K562 (cell line): ENCODE measurements at regions not wholly inside any gene's neighbourhood (a gene's known extent, or its start where the extent isn't known, plus 50 kb on each side); places are given as distances from the start of the nearest gene placed in this dataset.

Experiments used
- ATAC-seq: fragments of 200-7000 bp; cut with Tn5 transposase; 3 replicates; pipeline ENCODE4 v1.9.1; 2020; ENCODE audit warnings: moderate library complexity
- BruUV-seq: library from RNA; stranded (reverse); fragments of 400-500 nt; replicated peaks from 2 replicates; lab custom pipeline; 2021; lab: Mats Ljungman, UMichigan
- CTCF ChIA-PET: fragments of 300-600 bp; formaldehyde crosslinking; extraction: SDS; loops from one replicate; lab custom pipeline; 2021; ENCODE audit warnings: low intra/inter-chr PET ratio; lab: Yijun Ruan, JAX
- POLR2A ChIA-PET: fragments of 300-600, 350-650 bp; sonication (Branson Sonifier 250); formaldehyde crosslinking; extraction: SDS; loops from one replicate; lab custom pipeline; 2021; ENCODE audit warnings: antibody characterized with exemption, inconsistent platforms; lab: Yijun Ruan, JAX
- DNase-seq, 4 experiments: peaks; one replicate each; pipeline versions ENCODE4 v3.0.0 to v3.0.0-alpha.2; 2011 to 2018; ENCODE audit warnings: low spot score in 3 of 4, mixed read lengths in 3 of 4; ENCODE audit errors: extremely low read depth in 1 of 4
- FAIRE-seq: peaks from 2 replicates; lab custom pipeline; 2011; peaks lifted over from hg19 to GRCh38; lab: Jason Lieb, UNC
- H2AFZ ChIP-seq: 2 replicates; pipeline ENCODE4 v1.6.0; 2011; ENCODE audit warnings: low read depth, low read length, control low read depth, inconsistent platforms
- H3K27ac ChIP-seq: fragments of 200-600 bp; 3 replicates; pipeline ENCODE4 v1.8.0; 2011; ENCODE audit warnings: low read depth, mild to moderate bottlenecking, control low read depth, inconsistent platforms, low read length, moderate library complexity, mixed read lengths; ENCODE audit errors: extremely low read depth
- H3K27me3 ChIP-seq, 2 experiments: fragments of 300-600 bp in 1 of 2; 2 replicates in 1 of 2; 3 replicates in 1 of 2; pipeline versions ENCODE4 v1.6.0 to v1.8.0; 2011; ENCODE audit warnings: inconsistent platforms in 2 of 2, low read length in 2 of 2, mild to moderate bottlenecking in 1 of 2, mixed read lengths in 1 of 2, moderate library complexity in 1 of 2; ENCODE audit not compliant: control insufficient read depth in 2 of 2, insufficient read depth in 2 of 2
- H3K36me3 ChIP-seq: fragments of 300-600 bp; 3 replicates; pipeline ENCODE4 v1.8.0; 2011; ENCODE audit warnings: mild to moderate bottlenecking, low read length, inconsistent platforms; ENCODE audit not compliant: control insufficient read depth, insufficient read depth
- H3K4me1 ChIP-seq, 2 experiments: fragments of 200-600 bp in 1 of 2; replicated peaks in 1 of 2; 2 replicates in 1 of 2; 3 replicates in 1 of 2; pipeline versions ENCODE4 v1.5.1 to v1.8.0; 2011; ENCODE audit warnings: inconsistent platforms in 2 of 2, low read length in 2 of 2, mild to moderate bottlenecking in 1 of 2, mixed read lengths in 1 of 2, moderate library complexity in 1 of 2; ENCODE audit not compliant: control insufficient read depth in 2 of 2, insufficient read depth in 2 of 2
- H3K4me2 ChIP-seq: 2 replicates; pipeline ENCODE4 v1.6.1; 2011; ENCODE audit warnings: low read length, control low read depth, inconsistent platforms, mixed read lengths; ENCODE audit not compliant: insufficient read depth
- H3K4me3 ChIP-seq: fragments of 200-600 bp; sonication (generic), shearing (Covaris generic); 2 replicates; pipeline ENCODE4 v1.5.1; 2016; ENCODE audit warnings: control low read depth, inconsistent platforms
- H3K79me2 ChIP-seq: fragments of 200-600 bp; 3 replicates; pipeline ENCODE4 v1.8.0; 2011; ENCODE audit warnings: low read length, inconsistent platforms; ENCODE audit not compliant: control insufficient read depth, insufficient read depth
- H3K9ac ChIP-seq, 2 experiments: 2 replicates each; pipeline versions ENCODE4 v1.6.0 to v1.6.1; 2011; ENCODE audit warnings: low read depth in 2 of 2, low read length in 2 of 2, control low read depth in 1 of 2, inconsistent platforms in 1 of 2, mild to moderate bottlenecking in 1 of 2, mixed read lengths in 1 of 2; ENCODE audit not compliant: insufficient read depth in 1 of 2
- H3K9me1 ChIP-seq: one replicate; pipeline ENCODE4 v1.6.0; 2011; ENCODE audit warnings: inconsistent platforms, mild to moderate bottlenecking, low read length, moderate library complexity; ENCODE audit not compliant: control insufficient read depth, insufficient read depth
- H3K9me3 ChIP-seq: replicated peaks from 2 replicates; pipeline ENCODE4 v1.5.1; 2011; ENCODE audit warnings: low read depth, low read length, inconsistent platforms; ENCODE audit not compliant: control insufficient read depth, insufficient read depth
- H4K20me1 ChIP-seq: replicated peaks from 2 replicates; pipeline ENCODE4 v1.6.1; 2011; ENCODE audit warnings: low read length, inconsistent platforms, mixed read lengths; ENCODE audit not compliant: control insufficient read depth, insufficient read depth
- ATF2 ChIP-seq: sonication (generic); formaldehyde crosslinking; IDR thresholded peaks from 2 replicates; pipeline ENCODE4 v1.8.1; 2022; ENCODE audit warnings: missing genetic modification reagents
- DDX20 ChIP-seq: fragments of 450-650 bp; IDR thresholded peaks from 2 replicates; pipeline ENCODE4 v1.6.1; 2016; ENCODE audit warnings: missing genetic modification characterization, low read depth, mild to moderate bottlenecking, missing compliant biosample characterization, moderate library complexity
- ETV1 ChIP-seq: fragments of 450-650 bp; conservative IDR thresholded peaks from 2 replicates; pipeline ENCODE4 v1.6.1; 2016; ENCODE audit warnings: missing genetic modification characterization, control low read depth, low read depth, missing compliant biosample characterization
- FOXP1 ChIP-seq: sonication (generic); formaldehyde crosslinking; IDR thresholded peaks from 2 replicates; pipeline ENCODE4 v1.8.0; 2022; ENCODE audit warnings: mild to moderate bottlenecking, missing genetic modification reagents
- ILK ChIP-seq: fragments of 450-650 bp; IDR thresholded peaks from 2 replicates; pipeline ENCODE4 v1.6.1; 2016; ENCODE audit warnings: missing genetic modification characterization, low read depth, mild to moderate bottlenecking, missing compliant biosample characterization, moderate library complexity, borderline replicate concordance
- MLX ChIP-seq, 2 experiments: fragments of 450-650 bp in 1 of 2; sonication (generic) in 1 of 2; formaldehyde crosslinking; conservative IDR thresholded peaks; 2 replicates each; pipeline versions ENCODE4 v1.4.0 to v1.8.1; 2020 to 2022; ENCODE audit warnings: mild to moderate bottlenecking in 1 of 2, missing genetic modification reagents in 1 of 2
- NFIC ChIP-seq: fragments of 450-650 bp; IDR thresholded peaks from 2 replicates; pipeline ENCODE4 v1.6.1; 2017; ENCODE audit warnings: mild to moderate bottlenecking, inconsistent platforms
- PRPF4 ChIP-seq: fragments of 200-400 bp; formaldehyde crosslinking; IDR thresholded peaks from one replicate; pipeline ENCODE4 v1.6.1; 2017; ENCODE audit warnings: low read length, low read depth, mild to moderate bottlenecking; ENCODE audit not compliant: insufficient read depth, poor library complexity, severe bottlenecking
- RFX5 ChIP-seq: IDR thresholded peaks from 2 replicates; pipeline ENCODE4 v1.6.1; 2011; ENCODE audit warnings: low read depth, mild to moderate bottlenecking, improper control_type of control experiment, low read length
- ZNF76 ChIP-seq: fragments of 250-450 bp; sonication (Bioruptor Pico); IDR thresholded peaks from 2 replicates; pipeline ENCODE4 v1.4.0; 2020; ENCODE audit warnings: mild to moderate bottlenecking, moderate library complexity, borderline replicate concordance
- ZNF830 ChIP-seq: fragments of 250-450 bp; sonication (Bioruptor Pico); IDR thresholded peaks from 2 replicates; pipeline ENCODE4 v1.5.0; 2021; ENCODE audit warnings: mild to moderate bottlenecking
- WGBS: fragments of 100-300 bp; shearing (Covaris generic); methylation state at CpG from one replicate; pipeline ENCODE4 v1.1.6; 2016; ENCODE audit warnings: low coverage, mixed read lengths; ENCODE audit not compliant: insufficient coverage; ENCODE audit errors: missing lambda C conversion rate; 5-methylcytosine and 5-hydroxymethylcytosine counted together
- in situ Hi-C: fragments of 300-500 bp; cut with MboI; formaldehyde crosslinking; loops from 4 replicates; pipeline ENCODE4 v1.15.0; 2018; ENCODE audit warnings: inconsistent platforms, mixed read lengths
- intact Hi-C: fragments of 100-400 bp; cut with micrococcal nuclease; formaldehyde crosslinking; loops from 2 replicates; pipeline ENCODE4 v1.14.2; 2022
- TF ChIP-seq, protein P1 (sequence below): sonication (generic); formaldehyde crosslinking; IDR thresholded peaks from 2 replicates; pipeline ENCODE4 v1.8.0; 2022; ENCODE audit warnings: mild to moderate bottlenecking, missing genetic modification reagents
- TF ChIP-seq, protein P2 (sequence below): fragments of 450-650 bp; IDR thresholded peaks from 2 replicates; pipeline ENCODE4 v1.6.1; 2018; ENCODE audit not compliant: partially characterized antibody

GRCh38 chr13:72346716-72347115 is 380.7 kb downstream of the MZT1 start:
- BruUV-seq = no TSS peak
- ChIA-PET CTCF (no interaction called here), POLR2A (no interaction called here)
- Histone ChIP-seq H3K9ac (no peak overlapping the region), H3K79me2 (no peaks in the 10 kb centered on the region), H3K27me3 (no peaks in the 10 kb centered on the region), H3K9me1 (no peaks in the 10 kb centered on the region), H4K20me1 (no peaks in the 10 kb centered on the region), H3K4me2 (no peak overlapping the region), H3K36me3 (no peaks in the 10 kb centered on the region), H2AFZ (no peak overlapping the region), H3K9me3 (no peaks in the 10 kb centered on the region), H3K4me1 (no peaks in the 10 kb centered on the region), H3K27ac (no peak overlapping the region), H3K4me3 (no peak overlapping the region)
- ATAC-seq (no peak), FAIRE-seq (no peak), DNase-seq (no peak)
- intact Hi-C loops = no loop called here
- WGBS = 4% methylated on average over 5 of the region's 5 CpGs
- in situ Hi-C loops = no loop called here
- TF ChIP-seq, protein P1, sequence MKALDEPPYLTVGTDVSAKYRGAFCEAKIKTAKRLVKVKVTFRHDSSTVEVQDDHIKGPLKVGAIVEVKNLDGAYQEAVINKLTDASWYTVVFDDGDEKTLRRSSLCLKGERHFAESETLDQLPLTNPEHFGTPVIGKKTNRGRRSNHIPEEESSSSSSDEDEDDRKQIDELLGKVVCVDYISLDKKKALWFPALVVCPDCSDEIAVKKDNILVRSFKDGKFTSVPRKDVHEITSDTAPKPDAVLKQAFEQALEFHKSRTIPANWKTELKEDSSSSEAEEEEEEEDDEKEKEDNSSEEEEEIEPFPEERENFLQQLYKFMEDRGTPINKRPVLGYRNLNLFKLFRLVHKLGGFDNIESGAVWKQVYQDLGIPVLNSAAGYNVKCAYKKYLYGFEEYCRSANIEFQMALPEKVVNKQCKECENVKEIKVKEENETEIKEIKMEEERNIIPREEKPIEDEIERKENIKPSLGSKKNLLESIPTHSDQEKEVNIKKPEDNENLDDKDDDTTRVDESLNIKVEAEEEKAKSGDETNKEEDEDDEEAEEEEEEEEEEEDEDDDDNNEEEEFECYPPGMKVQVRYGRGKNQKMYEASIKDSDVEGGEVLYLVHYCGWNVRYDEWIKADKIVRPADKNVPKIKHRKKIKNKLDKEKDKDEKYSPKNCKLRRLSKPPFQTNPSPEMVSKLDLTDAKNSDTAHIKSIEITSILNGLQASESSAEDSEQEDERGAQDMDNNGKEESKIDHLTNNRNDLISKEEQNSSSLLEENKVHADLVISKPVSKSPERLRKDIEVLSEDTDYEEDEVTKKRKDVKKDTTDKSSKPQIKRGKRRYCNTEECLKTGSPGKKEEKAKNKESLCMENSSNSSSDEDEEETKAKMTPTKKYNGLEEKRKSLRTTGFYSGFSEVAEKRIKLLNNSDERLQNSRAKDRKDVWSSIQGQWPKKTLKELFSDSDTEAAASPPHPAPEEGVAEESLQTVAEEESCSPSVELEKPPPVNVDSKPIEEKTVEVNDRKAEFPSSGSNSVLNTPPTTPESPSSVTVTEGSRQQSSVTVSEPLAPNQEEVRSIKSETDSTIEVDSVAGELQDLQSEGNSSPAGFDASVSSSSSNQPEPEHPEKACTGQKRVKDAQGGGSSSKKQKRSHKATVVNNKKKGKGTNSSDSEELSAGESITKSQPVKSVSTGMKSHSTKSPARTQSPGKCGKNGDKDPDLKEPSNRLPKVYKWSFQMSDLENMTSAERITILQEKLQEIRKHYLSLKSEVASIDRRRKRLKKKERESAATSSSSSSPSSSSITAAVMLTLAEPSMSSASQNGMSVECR (CRISPR knock-in tag) = no peak
- TF ChIP-seq DDX20 (tag) = no peak
- no peak for TF ChIP-seq ILK (tag)
- TF ChIP-seq, protein P2, sequence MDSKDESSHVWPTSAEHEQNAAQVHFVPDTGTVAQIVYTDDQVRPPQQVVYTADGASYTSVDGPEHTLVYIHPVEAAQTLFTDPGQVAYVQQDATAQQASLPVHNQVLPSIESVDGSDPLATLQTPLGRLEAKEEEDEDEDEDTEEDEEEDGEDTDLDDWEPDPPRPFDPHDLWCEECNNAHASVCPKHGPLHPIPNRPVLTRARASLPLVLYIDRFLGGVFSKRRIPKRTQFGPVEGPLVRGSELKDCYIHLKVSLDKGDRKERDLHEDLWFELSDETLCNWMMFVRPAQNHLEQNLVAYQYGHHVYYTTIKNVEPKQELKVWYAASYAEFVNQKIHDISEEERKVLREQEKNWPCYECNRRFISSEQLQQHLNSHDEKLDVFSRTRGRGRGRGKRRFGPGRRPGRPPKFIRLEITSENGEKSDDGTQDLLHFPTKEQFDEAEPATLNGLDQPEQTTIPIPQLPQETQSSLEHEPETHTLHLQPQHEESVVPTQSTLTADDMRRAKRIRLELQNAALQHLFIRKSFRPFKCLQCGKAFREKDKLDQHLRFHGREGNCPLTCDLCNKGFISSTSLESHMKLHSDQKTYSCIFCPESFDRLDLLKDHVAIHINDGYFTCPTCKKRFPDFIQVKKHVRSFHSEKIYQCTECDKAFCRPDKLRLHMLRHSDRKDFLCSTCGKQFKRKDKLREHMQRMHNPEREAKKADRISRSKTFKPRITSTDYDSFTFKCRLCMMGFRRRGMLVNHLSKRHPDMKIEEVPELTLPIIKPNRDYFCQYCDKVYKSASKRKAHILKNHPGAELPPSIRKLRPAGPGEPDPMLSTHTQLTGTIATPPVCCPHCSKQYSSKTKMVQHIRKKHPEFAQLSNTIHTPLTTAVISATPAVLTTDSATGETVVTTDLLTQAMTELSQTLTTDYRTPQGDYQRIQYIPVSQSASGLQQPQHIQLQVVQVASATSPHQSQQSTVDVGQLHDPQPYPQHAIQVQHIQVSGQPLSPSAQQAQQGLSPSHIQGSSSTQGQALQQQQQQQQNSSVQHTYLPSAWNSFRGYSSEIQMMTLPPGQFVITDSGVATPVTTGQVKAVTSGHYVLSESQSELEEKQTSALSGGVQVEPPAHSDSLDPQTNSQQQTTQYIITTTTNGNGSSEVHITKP = no peak
- no peak for TF ChIP-seq RFX5
- TF ChIP-seq ETV1 (tag) = no peak
- TF ChIP-seq ATF2 (CRISPR knock-in tag) = no peak
- TF ChIP-seq ZNF830 (CRISPR knock-in tag) = no peak
- no peak for TF ChIP-seq NFIC
- no peak for TF ChIP-seq PRPF4
- no peak for TF ChIP-seq ZNF76 (CRISPR knock-in tag)
- TF ChIP-seq FOXP1 (CRISPR knock-in tag) = no peak
- no peak for TF ChIP-seq MLX (CRISPR knock-in tag; conservative IDR thresholded peaks at IDR 0.05)
